HepG2 (cell line): ENCODE measurements at regions not wholly inside any gene's neighbourhood (a gene's known extent, or its start where the extent isn't known, plus 50 kb on each side); places are given as distances from the start of the nearest gene placed in this dataset.

Source experiments
- ATAC-seq: fragments of 200-7000 bp; cut with Tn5 transposase; 3 replicates; pipeline ENCODE4 v1.9.1; 2020; ENCODE audit warnings: mild to moderate bottlenecking, moderate library complexity
- BruUV-seq: library from RNA; stranded (reverse); fragments of 400-500 nt; replicated peaks from 2 replicates; lab custom pipeline; 2021; lab: Mats Ljungman, UMichigan
- CTCF ChIA-PET: fragments of 300-600 bp; formaldehyde crosslinking; extraction: SDS; loops from one replicate; lab custom pipeline; 2021; ENCODE audit warnings: low total read pairs, inconsistent platforms, low intra/inter-chr PET ratio; lab: Yijun Ruan, JAX
- POLR2A ChIA-PET: fragments of 350-600 bp; sonication (Branson Sonifier 250); formaldehyde crosslinking; loops from one replicate; lab custom pipeline; 2020; ENCODE audit warnings: antibody characterized with exemption, inconsistent platforms; lab: Yijun Ruan, JAX
- DNase-seq: peaks from one replicate; pipeline ENCODE4 v3.0.0-alpha.2; 2015; ENCODE audit warnings: low spot score
- FAIRE-seq: peaks from 3 replicates; lab custom pipeline; 2011; peaks lifted over from hg19 to GRCh38; lab: Jason Lieb, UNC
- H2AFZ ChIP-seq: one replicate; pipeline ENCODE4 v1.6.1; 2011; ENCODE audit warnings: low read length, inconsistent platforms
- H3K27ac ChIP-seq: fragments of 300-600 bp; 3 replicates; pipeline ENCODE4 v1.8.0; 2011; ENCODE audit warnings: mixed run types, mild to moderate bottlenecking, mixed read lengths, low read length, inconsistent platforms; ENCODE audit not compliant: insufficient read depth; ENCODE audit errors: extremely low read length
- H3K27me3 ChIP-seq, 2 experiments: fragments of 200-600 bp in 1 of 2; 2 replicates in 1 of 2; 3 replicates in 1 of 2; pipeline versions ENCODE4 v1.6.0 to v1.8.0; 2011; ENCODE audit warnings: low read length in 2 of 2, mild to moderate bottlenecking in 2 of 2, moderate library complexity in 2 of 2, inconsistent platforms in 1 of 2; ENCODE audit not compliant: insufficient read depth in 2 of 2, control insufficient read depth in 1 of 2
- H3K36me3 ChIP-seq, 2 experiments: fragments of 200-600 bp in 1 of 2; replicated peaks in 1 of 2; 2 replicates in 1 of 2; 3 replicates in 1 of 2; pipeline versions ENCODE4 v1.5.1 to v1.8.0; 2011; ENCODE audit warnings: low read length in 2 of 2, inconsistent platforms in 1 of 2; ENCODE audit not compliant: insufficient read depth in 2 of 2, control insufficient read depth in 1 of 2
- H3K4me1 ChIP-seq: 2 replicates; pipeline ENCODE4 v1.5.1; 2012; ENCODE audit warnings: low read length, inconsistent platforms; ENCODE audit not compliant: insufficient read depth
- H3K4me2 ChIP-seq: 2 replicates; pipeline ENCODE4 v1.6.0; 2011; ENCODE audit warnings: low read depth, low read length, inconsistent platforms
- H3K4me3 ChIP-seq, 3 experiments: fragments of 200-600 bp in 1 of 3; sonication (generic), shearing (Covaris generic) in 1 of 3; replicated peaks in 1 of 3; 2 replicates each; pipeline ENCODE4 v1.5.1; 2011 to 2016; ENCODE audit warnings: low read length in 3 of 3, inconsistent platforms in 2 of 3, low read depth in 2 of 3, mild to moderate bottlenecking in 2 of 3, control low read depth in 1 of 3, mixed read lengths in 1 of 3; ENCODE audit not compliant: insufficient read depth in 1 of 3
- H3K79me2 ChIP-seq: one replicate; pipeline ENCODE4 v1.6.1; 2011; ENCODE audit warnings: low read length, inconsistent platforms; ENCODE audit not compliant: insufficient read depth
- H3K9ac ChIP-seq: 2 replicates; pipeline ENCODE4 v1.6.0; 2011; ENCODE audit warnings: mild to moderate bottlenecking, low read depth, low read length, inconsistent platforms; ENCODE audit not compliant: insufficient read depth
- H3K9me3 ChIP-seq: 2 replicates; pipeline ENCODE4 v1.5.1; 2012; ENCODE audit warnings: mild to moderate bottlenecking, low read length
- H4K20me1 ChIP-seq: 2 replicates; pipeline ENCODE4 v1.6.0; 2011; ENCODE audit warnings: inconsistent platforms, mild to moderate bottlenecking, low read length, moderate library complexity; ENCODE audit not compliant: insufficient read depth
- DNMT1 ChIP-seq: sonication (generic); formaldehyde crosslinking; IDR thresholded peaks from 2 replicates; pipeline ENCODE4 v1.5.1; 2020; ENCODE audit warnings: mild to moderate bottlenecking, missing genetic modification reagents
- FIP1L1 ChIP-seq: fragments of 200-400 bp; formaldehyde crosslinking; IDR thresholded peaks from 2 replicates; pipeline ENCODE4 v1.6.1; 2018; ENCODE audit warnings: low read depth, mild to moderate bottlenecking, low read length, moderate library complexity, borderline replicate concordance; ENCODE audit not compliant: insufficient read depth
- HIC2 ChIP-seq: sonication (generic); formaldehyde crosslinking; IDR thresholded peaks from 2 replicates; pipeline ENCODE4 v1.9.0; 2022; ENCODE audit warnings: low read depth, missing genetic modification reagents
- POLR2A ChIP-seq, 2 experiments: IDR thresholded peaks; 2 replicates each; pipeline ENCODE4 v1.6.1; 2011; ENCODE audit warnings: low read depth in 2 of 2, low read length in 2 of 2, mild to moderate bottlenecking in 1 of 2, moderate library complexity in 1 of 2; ENCODE audit not compliant: insufficient read depth in 1 of 2
- SIX4 ChIP-seq: sonication (generic); formaldehyde crosslinking; IDR thresholded peaks from 2 replicates; pipeline ENCODE4 v1.4.0; 2020; ENCODE audit warnings: missing genetic modification reagents
- SMARCE1 ChIP-seq: fragments of 450-650 bp; IDR thresholded peaks from 2 replicates; pipeline ENCODE4 v1.6.1; 2017; ENCODE audit warnings: borderline replicate concordance
- THYN1 ChIP-seq: sonication (generic); formaldehyde crosslinking; IDR thresholded peaks from 2 replicates; pipeline ENCODE4 v1.8.1; 2023; ENCODE audit warnings: low read depth, mild to moderate bottlenecking, moderate library complexity, missing genetic modification reagents, borderline replicate concordance
- ZNF121 ChIP-seq: sonication (generic); formaldehyde crosslinking; IDR thresholded peaks from 2 replicates; pipeline ENCODE4 v1.5.0; 2020; ENCODE audit warnings: mild to moderate bottlenecking, missing genetic modification reagents
- ZNF326 ChIP-seq: sonication (generic); formaldehyde crosslinking; IDR thresholded peaks from 2 replicates; pipeline ENCODE4 v1.4.0; 2020; ENCODE audit warnings: missing genetic modification reagents, borderline replicate concordance
- ZNF746 ChIP-seq: sonication (generic); formaldehyde crosslinking; IDR thresholded peaks from 2 replicates; pipeline ENCODE4 v1.8.0; 2022; ENCODE audit warnings: mild to moderate bottlenecking, missing genetic modification reagents
- ZNF850 ChIP-seq: sonication (generic); formaldehyde crosslinking; conservative IDR thresholded peaks from 2 replicates; pipeline ENCODE4 v1.9.0; 2021; ENCODE audit warnings: mild to moderate bottlenecking, missing genetic modification reagents
- ZNF878 ChIP-seq: sonication (generic); formaldehyde crosslinking; IDR thresholded peaks from 2 replicates; pipeline ENCODE4 v1.8.1; 2023; ENCODE audit warnings: mild to moderate bottlenecking, missing genetic modification reagents, moderate library complexity
- ZSCAN25 ChIP-seq: sonication (generic); formaldehyde crosslinking; IDR thresholded peaks from 2 replicates; pipeline ENCODE4 v1.8.0; 2022; ENCODE audit warnings: mild to moderate bottlenecking, missing genetic modification reagents
- WGBS: methylation state at CpG from one replicate; pipeline ENCODE4 v1.1.6; 2017; ENCODE audit warnings: low lambda C conversion rate; 5-methylcytosine and 5-hydroxymethylcytosine counted together
- in situ Hi-C: cut with HindIII; loops from 2 replicates; pipeline ENCODE4 v1.10.0; 2017; ENCODE audit warnings: low pct_unique_long_range_greater_than_20kb; ENCODE audit not compliant: extremely low pct_ligation_motif_present
- intact Hi-C: fragments of 100-400 bp; cut with micrococcal nuclease; formaldehyde crosslinking; loops from one replicate; pipeline ENCODE4 v1.10.0; 2022; ENCODE audit not compliant: unreplicated experiment

GRCh38 chr1:208357644-208358507, 113.7 kb upstream of the PLXNA2 start:
- no peak overlapping the region for H3K27ac ChIP-seq
- H3K4me2 ChIP-seq, result no peak overlapping the region; the same call in 1 of the 2 replicates
- in situ Hi-C loops, result no loop called here
- TF ChIP-seq DNMT1 (CRISPR knock-in tag) (no peak), SMARCE1 (no peak), ZNF326 (CRISPR knock-in tag) (no peak), SIX4 (CRISPR knock-in tag) (no peak), ZNF746 (no peak), THYN1 (CRISPR knock-in tag) (no peak), ZNF878 (CRISPR knock-in tag) (no peak), ZSCAN25 (no peak), POLR2A (IDR thresholded peaks at IDR 0.05; ENCODE audit: insufficient read depth in 1 of 2, low read depth in 2 of 2, low read length in 2 of 2) (no peak), ZNF850 (CRISPR knock-in tag) (no peak), ZNF121 (CRISPR knock-in tag) (no peak), HIC2 (CRISPR knock-in tag) (no peak), FIP1L1 (no peak)
- DNase-seq (no peak), ATAC-seq (0 out of 3 replicates have a peak, but pooled peaks have one; percentile 37), FAIRE-seq (no peak)
- intact Hi-C loops, result loop anchor here (10.0 kb wide), 1 partner anchor 997 kb away; no protein-coding TSS in a partner anchor
- H3K4me3 ChIP-seq, result no peak overlapping the region
- H3K79me2 ChIP-seq, result no peaks in the 10 kb centered on the region
- no peaks in the 10 kb centered on the region for H3K4me1 ChIP-seq
- ChIA-PET POLR2A (no interaction called here), CTCF (no interaction called here)
- whole genome bisulfite sequencing, result under 1% methylated on average over 8 of the region's 8 CpGs
- H3K36me3 ChIP-seq, result no peaks in the 10 kb centered on the region
- H3K9me3 ChIP-seq, result no peaks in the 10 kb centered on the region
- H4K20me1 ChIP-seq, result no peaks in the 10 kb centered on the region
- H3K27me3 ChIP-seq, result no peaks in the 10 kb centered on the region
- BruUV-seq, result no TSS peak
- H3K9ac ChIP-seq, result no peak overlapping the region
- H2AFZ ChIP-seq, result no peak overlapping the region
